ENCODE measurements at regions not wholly inside any gene's neighbourhood (a gene's known extent, or its start where the extent isn't known, plus 50 kb on each side); places are given as distances from the start of the nearest gene placed in this dataset.

DNA sequence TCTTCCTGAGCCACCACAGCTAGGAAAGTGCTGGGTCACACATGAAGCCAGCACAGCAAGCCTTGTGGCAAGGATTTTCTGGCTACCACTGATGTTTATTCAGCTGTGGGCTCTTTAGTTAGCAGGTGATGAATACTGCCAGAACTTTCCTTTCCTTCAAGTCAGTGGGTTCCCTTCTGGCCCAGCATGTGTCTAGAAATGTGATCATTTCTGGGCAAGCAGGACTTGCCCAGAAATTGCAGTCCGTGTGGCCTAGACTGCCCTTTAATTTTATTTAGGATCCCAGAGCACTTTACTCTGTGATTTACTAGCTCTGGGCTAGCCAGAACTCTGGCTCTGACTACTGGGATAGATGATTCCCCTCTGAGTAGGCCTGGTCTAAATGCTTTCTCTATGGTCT lies 397.5 kb downstream of the ZIC4 start:
- H3K4me3 ChIP-seq (ENCODE audit: low read depth, low read length), result no peak overlapping the region
- peak; percentile 72 for DNase-seq (ENCODE audit: low read depth)
- no peak for TF ChIP-seq CTCF (conservative IDR thresholded peaks at IDR 0.05; ENCODE audit: low read depth, low read length)

GRCh38 chr3:147008458-147008857 lies 397.9 kb downstream of the ZIC4 start:
- DNase-seq (ENCODE audit: low read depth), result no peak
- no peak for TF ChIP-seq CTCF (conservative IDR thresholded peaks at IDR 0.05; ENCODE audit: low read depth, low read length)
- H3K4me3 ChIP-seq (ENCODE audit: low read depth, low read length), result no peak overlapping the region

DNA sequence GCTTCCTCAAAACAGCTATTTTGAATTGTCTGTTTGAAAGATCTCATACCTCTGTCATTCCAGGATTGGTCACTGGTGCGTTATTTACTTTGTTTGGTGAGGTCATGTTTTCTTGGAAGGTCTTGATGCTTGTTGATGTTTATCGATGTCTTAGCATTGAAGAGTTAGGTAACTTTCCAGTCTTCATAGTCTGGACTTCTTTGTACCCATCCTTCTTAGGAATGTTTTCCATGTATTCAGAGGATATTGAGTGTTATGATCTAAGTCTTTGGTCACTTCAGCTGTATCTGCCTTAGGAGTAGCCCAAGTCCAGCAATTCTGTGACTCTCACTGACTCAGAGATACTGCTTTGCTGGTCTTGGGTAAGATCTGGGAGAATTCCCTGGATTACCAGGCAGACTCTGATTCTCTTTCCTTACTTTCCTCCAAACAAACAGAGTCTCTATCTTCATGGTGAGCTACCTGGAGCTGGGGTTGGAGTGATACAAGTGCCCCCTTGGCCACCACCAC lies 398.6 kb downstream of the ZIC4 start:
- no peak for DNase-seq (ENCODE audit: low read depth)
- H3K4me3 ChIP-seq (ENCODE audit: low read depth, low read length), result no peak overlapping the region
- TF ChIP-seq CTCF (conservative IDR thresholded peaks at IDR 0.05; ENCODE audit: low read depth, low read length), result no peak

DNA sequence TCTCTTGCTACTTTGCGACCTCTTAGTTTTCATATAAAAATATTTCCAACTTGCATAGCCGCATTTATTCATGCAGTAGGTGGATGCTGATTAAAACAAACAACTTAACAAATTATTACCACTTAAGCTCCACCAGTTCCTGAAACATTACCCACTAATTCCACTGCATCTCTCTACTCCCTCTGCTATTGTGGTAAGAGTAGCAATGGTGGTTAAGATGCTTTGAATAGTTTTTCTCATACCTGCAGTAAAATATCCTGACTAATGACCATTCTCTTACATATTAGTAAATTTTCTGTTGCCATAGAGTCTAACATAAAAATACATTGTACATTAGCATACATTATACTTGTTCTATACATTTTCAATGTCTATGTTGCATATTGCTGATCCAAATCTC lies 397.6 kb upstream of the PLSCR5 start:
- no peak overlapping the region for H3K4me3 ChIP-seq (ENCODE audit: low read depth, low read length)
- DNase-seq (ENCODE audit: low read depth), result no peak
- no peak for TF ChIP-seq CTCF (conservative IDR thresholded peaks at IDR 0.05; ENCODE audit: low read depth, low read length)

DNA sequence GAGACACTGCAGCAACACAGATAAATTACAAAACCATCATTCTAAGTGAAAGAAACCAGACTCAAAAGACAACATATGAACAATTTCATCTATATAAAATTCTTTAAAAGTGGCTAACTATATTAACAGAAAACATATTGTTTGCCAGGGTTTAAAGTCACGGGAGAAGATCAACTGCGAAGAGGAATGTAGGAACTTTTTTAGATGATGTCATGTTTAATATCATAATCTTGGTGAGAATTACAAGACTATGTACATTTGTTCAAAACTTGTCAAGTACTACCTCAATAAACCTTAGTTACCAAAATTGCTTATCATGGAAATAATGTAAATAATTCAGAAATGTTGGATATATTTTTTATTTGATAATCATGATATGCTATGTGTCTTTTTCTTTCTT lies 395.1 kb upstream of the PLSCR5 start:
- TF ChIP-seq CTCF (conservative IDR thresholded peaks at IDR 0.05; ENCODE audit: low read depth, low read length), result no peak
- no peak for DNase-seq (ENCODE audit: low read depth)
- H3K4me3 ChIP-seq (ENCODE audit: low read depth, low read length), result no peak overlapping the region

DNA sequence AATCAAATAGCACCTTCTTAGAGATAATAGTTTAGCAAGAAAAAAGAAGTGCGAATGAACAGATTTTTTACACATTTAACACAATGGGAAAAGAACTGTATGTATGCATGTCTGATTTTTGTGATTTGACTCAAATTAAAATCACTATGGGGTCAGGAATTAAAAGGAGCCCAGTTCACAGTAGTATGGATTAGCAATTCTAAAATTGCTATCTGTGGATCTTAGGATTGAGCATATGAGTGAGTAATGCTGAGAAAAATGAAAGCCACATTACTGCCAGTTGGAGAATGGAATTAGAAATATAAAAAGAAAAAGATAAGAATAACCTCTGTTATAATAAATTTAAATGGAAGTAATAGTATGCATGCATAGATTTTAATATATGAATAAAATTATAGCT lies 386.8 kb upstream of the PLSCR5 start:
- TF ChIP-seq CTCF (conservative IDR thresholded peaks at IDR 0.05; ENCODE audit: low read depth, low read length), result no peak
- H3K4me3 ChIP-seq (ENCODE audit: low read depth, low read length), result no peak overlapping the region
- DNase-seq (ENCODE audit: low read depth), result no peak

DNA sequence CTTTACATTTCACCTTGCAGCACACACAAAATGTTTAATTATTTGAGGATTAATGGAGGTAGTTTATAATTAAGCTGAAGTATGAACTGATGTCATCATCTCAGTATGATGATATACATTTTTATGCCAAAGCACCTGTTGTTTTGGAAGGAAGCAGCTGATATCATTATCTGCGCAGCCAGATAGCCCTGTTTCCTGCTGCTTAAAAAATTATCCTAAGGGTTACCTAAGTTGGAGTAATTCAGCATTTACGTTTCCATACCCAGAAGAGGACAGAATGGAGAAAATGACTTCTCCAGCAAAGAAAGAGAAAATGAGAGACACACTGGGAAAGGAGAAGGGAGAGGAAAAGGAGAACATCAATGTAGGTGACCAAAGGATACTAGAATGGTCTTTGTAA lies 370.3 kb upstream of the PLSCR5 start:
- DNase-seq (ENCODE audit: low read depth), result no peak
- no peak for TF ChIP-seq CTCF (conservative IDR thresholded peaks at IDR 0.05; ENCODE audit: low read depth, low read length)
- no peak overlapping the region for H3K4me3 ChIP-seq (ENCODE audit: low read depth, low read length)
